ENCODE measurements at regions not wholly inside any gene's neighbourhood (a gene's known extent, or its start where the extent isn't known, plus 50 kb on each side); places are given as distances from the start of the nearest gene placed in this dataset.

DNA sequence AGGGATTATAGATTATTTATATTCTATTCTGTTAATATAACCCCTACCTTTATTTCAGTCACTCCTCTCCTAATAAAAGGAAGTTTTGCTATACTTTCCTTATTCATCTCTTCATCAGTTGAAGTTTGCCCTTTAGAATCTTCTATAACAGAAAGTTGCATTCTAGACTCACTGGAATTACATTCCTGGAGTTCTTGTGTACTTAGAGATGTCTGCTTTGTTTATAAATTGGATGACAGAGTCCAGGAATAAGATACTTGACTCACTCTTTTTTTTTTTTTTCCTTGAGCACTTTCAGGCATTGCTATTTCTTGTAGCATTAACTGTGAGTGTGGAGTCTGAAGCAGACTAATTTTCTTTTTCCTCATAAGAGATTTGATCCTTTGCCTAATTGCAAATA lies 640.8 kb downstream of the XPNPEP1 start:
- H3K9ac ChIP-seq (ENCODE audit: low read length), result no peak overlapping the region
- Mint-ChIP-seq H3K4me3 (no peak overlapping the region), H3K27ac (no peak overlapping the region), H3K9me3 (ENCODE audit: insufficient read depth) (no peaks in the 10 kb centered on the region), H3K27me3 (no peaks in the 10 kb centered on the region), H3K4me1 (no peaks in the 10 kb centered on the region)
- no peaks in the 10 kb centered on the region for H3K27me3 ChIP-seq (replicated peaks in 1 of 4; ENCODE audit: control extremely low read depth in 1 of 4, control insufficient read depth in 3 of 4, insufficient read depth in 4 of 4, low read length in 3 of 4)
- intact Hi-C loops (cut with micrococcal nuclease), result no loop called here
- no peak overlapping the region for H3K4me3 ChIP-seq (ENCODE audit: control extremely low read depth in 1 of 5, extremely low read depth in 1 of 5, insufficient read depth in 1 of 5, low read depth in 2 of 5, low read length in 4 of 5)
- no peaks in the 10 kb centered on the region for H3K36me3 ChIP-seq (replicated peaks in 1 of 2; ENCODE audit: control extremely low read depth in 1 of 2, control insufficient read depth in 1 of 2, extremely low read depth in 1 of 2, insufficient read depth in 2 of 2, low read length in 1 of 2)
- no peak overlapping the region for H2AFZ ChIP-seq (ENCODE audit: insufficient read depth, low read depth, low read length, poor library complexity, severe bottlenecking)
- POLR2A ChIA-PET, result no interaction called here
- no peak for ATAC-seq (ENCODE audit: low read depth)
- no peak overlapping the region for H3K27ac ChIP-seq (ENCODE audit: low read length in 2 of 2)
- no peak for TF ChIP-seq CTCF (IDR thresholded peaks at IDR 0.05)
- TF ChIP-seq EZH2 (IDR thresholded peaks at IDR 0.05; ENCODE audit: borderline replicate concordance, insufficient read depth, low read depth, low read length, poor library complexity, severe bottlenecking), result no peak
- H3K9me3 ChIP-seq (ENCODE audit: control extremely low read depth in 1 of 3, control insufficient read depth in 2 of 3, insufficient read depth in 1 of 3, low read length in 2 of 3), result no peaks in the 10 kb centered on the region
- no peaks in the 10 kb centered on the region for H3K4me1 ChIP-seq (ENCODE audit: control insufficient read depth in 2 of 2, insufficient read depth in 2 of 2, low read length in 2 of 2)
- no peak overlapping the region for H3K4me2 ChIP-seq (replicated peaks; ENCODE audit: low read depth, low read length, poor library complexity, severe bottlenecking)
- H4K20me1 ChIP-seq (ENCODE audit: control insufficient read depth, insufficient read depth, low read length, poor library complexity, severe bottlenecking), result no peaks in the 10 kb centered on the region
- CTCF ChIA-PET, result no interaction called here
- no peak for DNase-seq
- H3K79me2 ChIP-seq (ENCODE audit: control insufficient read depth, insufficient read depth, low read length), result no peaks in the 10 kb centered on the region

GRCh38 chr10:109281347-109281746 lies 642.0 kb downstream of the XPNPEP1 start:
- no peaks in the 10 kb centered on the region for H3K9me3 ChIP-seq (ENCODE audit: control extremely low read depth in 1 of 3, control insufficient read depth in 2 of 3, insufficient read depth in 1 of 3, low read length in 2 of 3)
- no peaks in the 10 kb centered on the region for H3K9me3 Mint-ChIP-seq (ENCODE audit: insufficient read depth)
- ATAC-seq (ENCODE audit: low read depth) (no peak), DNase-seq (no peak)
- POLR2A ChIA-PET, result no interaction called here
- no peak overlapping the region for H3K27ac ChIP-seq (ENCODE audit: low read length in 2 of 2)
- no peak overlapping the region for H2AFZ ChIP-seq (ENCODE audit: insufficient read depth, low read depth, low read length, poor library complexity, severe bottlenecking)
- H3K4me1 ChIP-seq (ENCODE audit: control insufficient read depth in 2 of 2, insufficient read depth in 2 of 2, low read length in 2 of 2), result no peaks in the 10 kb centered on the region
- TF ChIP-seq EZH2 (IDR thresholded peaks at IDR 0.05; ENCODE audit: borderline replicate concordance, insufficient read depth, low read depth, low read length, poor library complexity, severe bottlenecking), result no peak
- no peak for TF ChIP-seq CTCF (IDR thresholded peaks at IDR 0.05)
- H3K4me2 ChIP-seq (replicated peaks; ENCODE audit: low read depth, low read length, poor library complexity, severe bottlenecking), result no peak overlapping the region
- no peaks in the 10 kb centered on the region for H3K27me3 Mint-ChIP-seq
- no peaks in the 10 kb centered on the region for H3K4me1 Mint-ChIP-seq
- no peaks in the 10 kb centered on the region for H3K27me3 ChIP-seq (replicated peaks in 1 of 4; ENCODE audit: control extremely low read depth in 1 of 4, control insufficient read depth in 3 of 4, insufficient read depth in 4 of 4, low read length in 3 of 4)
- no peak overlapping the region for H3K4me3 ChIP-seq (ENCODE audit: control extremely low read depth in 1 of 5, extremely low read depth in 1 of 5, insufficient read depth in 1 of 5, low read depth in 2 of 5, low read length in 4 of 5)
- no CpG with 5 or more reads among the region's 1 CpG for WGBS (ENCODE audit: insufficient coverage)
- H4K20me1 ChIP-seq (ENCODE audit: control insufficient read depth, insufficient read depth, low read length, poor library complexity, severe bottlenecking), result no peaks in the 10 kb centered on the region
- CTCF ChIA-PET, result no interaction called here
- no peak overlapping the region for H3K4me3 Mint-ChIP-seq
- H3K79me2 ChIP-seq (ENCODE audit: control insufficient read depth, insufficient read depth, low read length), result no peaks in the 10 kb centered on the region
- no peaks in the 10 kb centered on the region for H3K36me3 ChIP-seq (replicated peaks in 1 of 2; ENCODE audit: control extremely low read depth in 1 of 2, control insufficient read depth in 1 of 2, extremely low read depth in 1 of 2, insufficient read depth in 2 of 2, low read length in 1 of 2)
- H3K9ac ChIP-seq (ENCODE audit: low read length), result no peak overlapping the region
- intact Hi-C loops (cut with micrococcal nuclease), result no loop called here
- H3K27ac Mint-ChIP-seq, result no peak overlapping the region

All from B cell (primary cell).